SK-N-SH (cell line): ENCODE measurements at regions not wholly inside any gene's neighbourhood (a gene's known extent, or its start where the extent isn't known, plus 50 kb on each side); places are given as distances from the start of the nearest gene placed in this dataset.

Experiments used
- CTCF ChIA-PET: fragments of 300-600, 350-600 bp; formaldehyde crosslinking; extraction: SDS; loops from one replicate; lab custom pipeline; 2021; lab: Yijun Ruan, JAX
- POLR2A ChIA-PET: fragments of 350-600 bp; sonication (Branson Sonifier 250); formaldehyde crosslinking; extraction: SDS; loops from one replicate; lab custom pipeline; 2020; ENCODE audit warnings: antibody characterized with exemption, inconsistent platforms; lab: Yijun Ruan, JAX
- DNase-seq: peaks from one replicate; pipeline ENCODE4 v3.0.0; 2012
- H2AFZ ChIP-seq: fragments of 200-600 bp; sonication (generic); 2 replicates; pipeline ENCODE4 v1.8.1; 2016; ENCODE audit warnings: antibody characterized with exemption, mild to moderate bottlenecking, low read depth
- H3F3A ChIP-seq: fragments of 200-600 bp; sonication (generic); replicated peaks from 2 replicates; pipeline ENCODE3; 2016; ENCODE audit warnings: antibody characterized with exemption, mild to moderate bottlenecking; ENCODE audit not compliant: insufficient read depth
- H3K27ac ChIP-seq, 2 experiments: fragments of 200-500 bp in 1 of 2; fragments of 200-600 bp in 1 of 2; sonication (Bioruptor generic) in 1 of 2; sonication (generic), shearing (Covaris generic) in 1 of 2; 2 replicates each; pipeline versions ENCODE4 v1.5.1 to v1.6.1; 2014 to 2016; ENCODE audit warnings: low read depth in 2 of 2, inconsistent platforms in 1 of 2, low read length in 1 of 2, mild to moderate bottlenecking in 1 of 2, mixed read lengths in 1 of 2
- H3K27me3 ChIP-seq: fragments of 200-600 bp; sonication (generic), shearing (Covaris generic); 2 replicates; pipeline ENCODE4 v1.6.1; 2016; ENCODE audit warnings: mixed run types; ENCODE audit not compliant: insufficient read depth
- H3K36me3 ChIP-seq, 2 experiments: fragments of 200-500 bp in 1 of 2; fragments of 200-600 bp in 1 of 2; sonication (Bioruptor generic) in 1 of 2; sonication (generic) in 1 of 2; replicated peaks in 1 of 2; 2 replicates each; pipeline versions ENCODE3 to v1.5.1; 2014 to 2016; ENCODE audit warnings: low read length in 1 of 2, mild to moderate bottlenecking in 1 of 2; ENCODE audit not compliant: insufficient read depth in 2 of 2, control insufficient read depth in 1 of 2
- H3K4me1 ChIP-seq, 2 experiments: fragments of 200-500 bp in 1 of 2; fragments of 200-600 bp in 1 of 2; sonication (Bioruptor generic) in 1 of 2; sonication (generic), shearing (Covaris generic) in 1 of 2; 2 replicates each; pipeline versions ENCODE4 v1.5.1 to v1.6.1; 2014 to 2016; ENCODE audit warnings: low read depth in 1 of 2, low read length in 1 of 2, mixed run types in 1 of 2; ENCODE audit not compliant: insufficient read depth in 2 of 2, control insufficient read depth in 1 of 2
- H3K4me2 ChIP-seq: fragments of 200-600 bp; sonication (generic), shearing (Covaris generic); 2 replicates; pipeline ENCODE4 v1.6.1; 2017; ENCODE audit warnings: mixed run types
- H3K4me3 ChIP-seq, 2 experiments: fragments of 200-500 bp in 1 of 2; fragments of 200-600 bp in 1 of 2; sonication (Bioruptor generic) in 1 of 2; sonication (generic), shearing (Covaris generic) in 1 of 2; 2 replicates each; pipeline versions ENCODE4 v1.5.1 to v1.8.1; 2014 to 2016; ENCODE audit warnings: low read depth in 2 of 2, inconsistent platforms in 1 of 2, low read length in 1 of 2, mild to moderate bottlenecking in 1 of 2, mixed read lengths in 1 of 2, moderate library complexity in 1 of 2
- H3K79me2 ChIP-seq: fragments of 200-600 bp; sonication (generic); 2 replicates; pipeline ENCODE4 v1.8.1; 2017; ENCODE audit warnings: mild to moderate bottlenecking; ENCODE audit not compliant: insufficient read depth
- H3K9ac ChIP-seq: fragments of 200-600 bp; sonication (generic); 2 replicates; pipeline ENCODE4 v1.6.1; 2017; ENCODE audit warnings: mixed run types
- H3K9me2 ChIP-seq: fragments of 200-600 bp; sonication (generic); 2 replicates; pipeline ENCODE4 v1.6.1; 2017; ENCODE audit warnings: mixed run types
- H3K9me3 ChIP-seq: fragments of 200-600 bp; sonication (generic); 2 replicates; pipeline ENCODE4 v1.6.1; 2017; ENCODE audit warnings: mixed run types, mild to moderate bottlenecking, moderate library complexity
- H4K20me1 ChIP-seq: fragments of 200-600 bp; sonication (generic); 2 replicates; pipeline ENCODE4 v1.6.1; 2017; ENCODE audit warnings: mild to moderate bottlenecking, mixed run types; ENCODE audit not compliant: insufficient read depth
- ELF1 ChIP-seq: IDR thresholded peaks from 2 replicates; pipeline ENCODE4 v1.4.0; 2012
- EZH2phosphoT487 ChIP-seq: fragments of 200-600 bp; sonication (generic); IDR thresholded peaks from 2 replicates; pipeline ENCODE4 v1.6.1; 2017; ENCODE audit warnings: low read depth, mixed run types, mild to moderate bottlenecking, antibody characterized with exemption, moderate library complexity, borderline replicate concordance
- FOXM1 ChIP-seq: IDR thresholded peaks from 2 replicates; pipeline ENCODE4 v1.4.0; 2012; ENCODE audit warnings: low read depth, mild to moderate bottlenecking
- NFIC ChIP-seq: IDR thresholded peaks from 2 replicates; pipeline ENCODE4 v1.4.0; 2012; ENCODE audit warnings: borderline replicate concordance
- RCOR1 ChIP-seq: fragments of 150-350 bp; IDR thresholded peaks from 2 replicates; pipeline ENCODE4 v1.6.1; 2017; ENCODE audit warnings: antibody characterized with exemption, low read length
- TAF1 ChIP-seq: IDR thresholded peaks from 2 replicates; pipeline ENCODE4 v1.6.1; 2012; ENCODE audit warnings: low read depth, mild to moderate bottlenecking, low read length, moderate library complexity, borderline replicate concordance
- TCF12 ChIP-seq: IDR thresholded peaks from 2 replicates; pipeline ENCODE4 v1.4.0; 2012
- USF1 ChIP-seq: IDR thresholded peaks from 2 replicates; pipeline ENCODE4 v1.4.0; 2012; ENCODE audit warnings: low read depth, borderline replicate concordance
- USF2 ChIP-seq: fragments of 150-350 bp; IDR thresholded peaks from 2 replicates; pipeline ENCODE4 v1.6.1; 2017; ENCODE audit warnings: antibody characterized with exemption, low read length, low read depth, borderline replicate concordance
- WGBS: methylation state at CpG from one replicate; pipeline ENCODE4 v1.1.6; 2017; ENCODE audit warnings: low lambda C conversion rate; 5-methylcytosine and 5-hydroxymethylcytosine counted together
- TF ChIP-seq, protein P1 (sequence below): fragments of 200-600 bp; sonication (generic); IDR thresholded peaks from 2 replicates; pipeline ENCODE4 v1.6.1; 2017; ENCODE audit warnings: antibody characterized with exemption, mild to moderate bottlenecking, moderate library complexity
- TF ChIP-seq, protein P2 (sequence below): IDR thresholded peaks from 2 replicates; pipeline ENCODE4; 2012
- TF ChIP-seq, protein P3 (sequence below): IDR thresholded peaks from 2 replicates; pipeline ENCODE4 v1.6.1; 2012; ENCODE audit warnings: mild to moderate bottlenecking, low read depth, low read length, moderate library complexity

GRCh38 chr1:59071289-59071688, 225.6 kb upstream of the FGGY start (continued):
- TF ChIP-seq, protein P1, sequence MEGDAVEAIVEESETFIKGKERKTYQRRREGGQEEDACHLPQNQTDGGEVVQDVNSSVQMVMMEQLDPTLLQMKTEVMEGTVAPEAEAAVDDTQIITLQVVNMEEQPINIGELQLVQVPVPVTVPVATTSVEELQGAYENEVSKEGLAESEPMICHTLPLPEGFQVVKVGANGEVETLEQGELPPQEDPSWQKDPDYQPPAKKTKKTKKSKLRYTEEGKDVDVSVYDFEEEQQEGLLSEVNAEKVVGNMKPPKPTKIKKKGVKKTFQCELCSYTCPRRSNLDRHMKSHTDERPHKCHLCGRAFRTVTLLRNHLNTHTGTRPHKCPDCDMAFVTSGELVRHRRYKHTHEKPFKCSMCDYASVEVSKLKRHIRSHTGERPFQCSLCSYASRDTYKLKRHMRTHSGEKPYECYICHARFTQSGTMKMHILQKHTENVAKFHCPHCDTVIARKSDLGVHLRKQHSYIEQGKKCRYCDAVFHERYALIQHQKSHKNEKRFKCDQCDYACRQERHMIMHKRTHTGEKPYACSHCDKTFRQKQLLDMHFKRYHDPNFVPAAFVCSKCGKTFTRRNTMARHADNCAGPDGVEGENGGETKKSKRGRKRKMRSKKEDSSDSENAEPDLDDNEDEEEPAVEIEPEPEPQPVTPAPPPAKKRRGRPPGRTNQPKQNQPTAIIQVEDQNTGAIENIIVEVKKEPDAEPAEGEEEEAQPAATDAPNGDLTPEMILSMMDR, result no peak
- no peak for TF ChIP-seq USF2
- TF ChIP-seq, all 33 proteins: peak for 0

- TF ChIP-seq ELF1, result no peak
- TF ChIP-seq USF1, result no peak
- TF ChIP-seq EZH2phosphoT487, result no peak
- TF ChIP-seq TCF12, result no peak
- TF ChIP-seq, protein P2, sequence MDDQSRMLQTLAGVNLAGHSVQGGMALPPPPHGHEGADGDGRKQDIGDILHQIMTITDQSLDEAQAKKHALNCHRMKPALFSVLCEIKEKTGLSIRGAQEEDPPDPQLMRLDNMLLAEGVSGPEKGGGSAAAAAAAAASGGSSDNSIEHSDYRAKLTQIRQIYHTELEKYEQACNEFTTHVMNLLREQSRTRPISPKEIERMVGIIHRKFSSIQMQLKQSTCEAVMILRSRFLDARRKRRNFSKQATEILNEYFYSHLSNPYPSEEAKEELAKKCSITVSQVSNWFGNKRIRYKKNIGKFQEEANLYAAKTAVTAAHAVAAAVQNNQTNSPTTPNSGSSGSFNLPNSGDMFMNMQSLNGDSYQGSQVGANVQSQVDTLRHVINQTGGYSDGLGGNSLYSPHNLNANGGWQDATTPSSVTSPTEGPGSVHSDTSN, result no peak
- no peak for TF ChIP-seq NFIC
- no peak for TF ChIP-seq TAF1
- Histone ChIP-seq H3K79me2 (no peaks in the 10 kb centered on the region), H4K20me1 (no peaks in the 10 kb centered on the region), H3K36me3 (no peaks in the 10 kb centered on the region), H2AFZ (no peak overlapping the region), H3K9ac (no peak overlapping the region), H3K9me3 (no peaks in the 10 kb centered on the region), H3F3A (no peaks in the 10 kb centered on the region), H3K4me2 (no peak overlapping the region), H3K27ac (no peak overlapping the region), H3K9me2 (no peaks in the 10 kb centered on the region), H3K4me1 (peaks cover 0 to 10% of the 10 kb centered on the region in 2 experiments; a peak in 3 of 4 replicates), H3K27me3 (no peaks in the 10 kb centered on the region), H3K4me3 (no peak overlapping the region)
- ChIA-PET CTCF (interaction anchor here (0.6 kb wide), 1 partner anchor 289 kb away, joined by 3 read pairs; no protein-coding TSS in a partner anchor), POLR2A (no interaction called here)
- no peak for DNase-seq
- WGBS, result 74% methylated on average over 5 of the region's 5 CpGs
Observed at GRCh38 chr1:59071876-59072582, 224.9 kb upstream of the FGGY start.

DNA sequence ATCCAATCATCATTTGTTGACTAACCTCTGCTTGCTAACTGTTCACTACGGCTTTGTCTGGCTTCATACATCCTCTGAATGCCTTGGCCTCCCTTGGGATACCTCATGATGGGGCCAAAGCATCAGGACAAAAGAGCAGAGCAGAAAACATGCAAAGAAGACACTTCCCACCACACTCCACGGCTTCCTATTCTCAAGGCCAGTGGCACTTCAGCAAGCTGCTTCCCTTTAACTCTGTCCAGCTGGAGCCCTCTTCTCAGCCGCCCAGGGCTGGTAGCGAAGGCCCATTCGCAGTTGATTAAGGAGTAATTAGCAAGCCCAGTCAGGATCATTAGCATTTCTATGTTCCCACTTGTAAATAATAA, 224.3 kb upstream of the FGGY start:
- WGBS, result 96% methylated on average over 5 of the region's 5 CpGs
- Histone ChIP-seq H3K79me2 (no peaks in the 10 kb centered on the region), H3K4me3 (no peak overlapping the region), H3K27me3 (no peaks in the 10 kb centered on the region), H3K9ac (no peak overlapping the region), H3K9me2 (no peaks in the 10 kb centered on the region), H3K27ac (no peak overlapping the region), H3K4me1 (peaks cover 0 to 10% of the 10 kb centered on the region in 2 experiments; a peak in 3 of 4 replicates), H3F3A (no peaks in the 10 kb centered on the region), H3K36me3 (no peaks in the 10 kb centered on the region), H2AFZ (no peak overlapping the region), H4K20me1 (no peaks in the 10 kb centered on the region), H3K4me2 (no peak overlapping the region), H3K9me3 (no peaks in the 10 kb centered on the region)
- TF ChIP-seq RCOR1 (no peak), FOXM1 (no peak)
- TF ChIP-seq, protein P3, sequence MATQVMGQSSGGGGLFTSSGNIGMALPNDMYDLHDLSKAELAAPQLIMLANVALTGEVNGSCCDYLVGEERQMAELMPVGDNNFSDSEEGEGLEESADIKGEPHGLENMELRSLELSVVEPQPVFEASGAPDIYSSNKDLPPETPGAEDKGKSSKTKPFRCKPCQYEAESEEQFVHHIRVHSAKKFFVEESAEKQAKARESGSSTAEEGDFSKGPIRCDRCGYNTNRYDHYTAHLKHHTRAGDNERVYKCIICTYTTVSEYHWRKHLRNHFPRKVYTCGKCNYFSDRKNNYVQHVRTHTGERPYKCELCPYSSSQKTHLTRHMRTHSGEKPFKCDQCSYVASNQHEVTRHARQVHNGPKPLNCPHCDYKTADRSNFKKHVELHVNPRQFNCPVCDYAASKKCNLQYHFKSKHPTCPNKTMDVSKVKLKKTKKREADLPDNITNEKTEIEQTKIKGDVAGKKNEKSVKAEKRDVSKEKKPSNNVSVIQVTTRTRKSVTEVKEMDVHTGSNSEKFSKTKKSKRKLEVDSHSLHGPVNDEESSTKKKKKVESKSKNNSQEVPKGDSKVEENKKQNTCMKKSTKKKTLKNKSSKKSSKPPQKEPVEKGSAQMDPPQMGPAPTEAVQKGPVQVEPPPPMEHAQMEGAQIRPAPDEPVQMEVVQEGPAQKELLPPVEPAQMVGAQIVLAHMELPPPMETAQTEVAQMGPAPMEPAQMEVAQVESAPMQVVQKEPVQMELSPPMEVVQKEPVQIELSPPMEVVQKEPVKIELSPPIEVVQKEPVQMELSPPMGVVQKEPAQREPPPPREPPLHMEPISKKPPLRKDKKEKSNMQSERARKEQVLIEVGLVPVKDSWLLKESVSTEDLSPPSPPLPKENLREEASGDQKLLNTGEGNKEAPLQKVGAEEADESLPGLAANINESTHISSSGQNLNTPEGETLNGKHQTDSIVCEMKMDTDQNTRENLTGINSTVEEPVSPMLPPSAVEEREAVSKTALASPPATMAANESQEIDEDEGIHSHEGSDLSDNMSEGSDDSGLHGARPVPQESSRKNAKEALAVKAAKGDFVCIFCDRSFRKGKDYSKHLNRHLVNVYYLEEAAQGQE, result no peak
- CTCF ChIA-PET, result interaction anchor here (0.6 to 0.9 kb wide), 3 partner anchors 289 to 690 kb away, joined by 3 read pairs; no protein-coding TSS in a partner anchor
- no peak for DNase-seq
- POLR2A ChIA-PET, result no interaction called here
